HG03342 (cell line): ENCODE measurements at regions not wholly inside any gene's neighbourhood (a gene's known extent, or its start where the extent isn't known, plus 50 kb on each side); places are given as distances from the start of the nearest gene placed in this dataset.
A peak's percentile ranks its signal among the peaks of the same experiment; 100 is the strongest.
"Not testable (repeated sequence)": the region's sequence is repeated elsewhere in the genome, so short reads cannot be mapped to it uniquely, and the experiment has no call there.

Experiments used
- ATAC-seq: cut with Tn5 transposase; IDR thresholded peaks from one replicate; pipeline ENCODE4 v1.9.1; 2021; ENCODE audit warnings: mild to moderate bottlenecking, moderate library complexity; ENCODE audit not compliant: unreplicated experiment

GRCh38 chr6:94902974-94903628 lies 674.2 kb upstream of the MANEA start:
- no peak for ATAC-seq

GRCh38 chr6:94899191-94899590 lies 678.1 kb upstream of the MANEA start:
- no peak for ATAC-seq

- no peak for ATAC-seq
Measured at GRCh38 chr6:94894300-94894699, 683.0 kb upstream of the MANEA start.

- ATAC-seq = no peak
Measured at GRCh38 chr6:94893327-94893726, 684.0 kb upstream of the MANEA start.

- ATAC-seq = not testable (repeated sequence)
Measured at GRCh38 chr6:94873819-94874218, 703.5 kb upstream of the MANEA start.

- no peak for ATAC-seq
Measured at GRCh38 chr6:94862112-94862511, 715.2 kb upstream of the MANEA start.

GRCh38 chr6:94859924-94860323 lies 717.4 kb upstream of the MANEA start:
- ATAC-seq = no peak

- ATAC-seq = not testable (repeated sequence)
Measured at GRCh38 chr6:94856999-94857398, 720.3 kb upstream of the MANEA start.

- ATAC-seq = not testable (repeated sequence)
Measured at GRCh38 chr6:94851329-94851728, 726.0 kb upstream of the MANEA start.

GRCh38 chr6:94845742-94846141 lies 731.6 kb upstream of the MANEA start:
- ATAC-seq = no peak

- no peak for ATAC-seq
Measured at GRCh38 chr6:94835264-94835663, 742.1 kb upstream of the MANEA start.

- ATAC-seq = no peak
Measured at GRCh38 chr6:94813806-94814205, 763.5 kb upstream of the MANEA start.

- no peak for ATAC-seq
Measured at GRCh38 chr6:94801344-94801743, 776.0 kb upstream of the MANEA start.

GRCh38 chr6:94785514-94785913 lies 791.8 kb upstream of the MANEA start:
- no peak for ATAC-seq

- not testable (repeated sequence) for ATAC-seq
Measured at GRCh38 chr6:94785081-94785480, 792.3 kb upstream of the MANEA start.

- ATAC-seq = no peak
Measured at GRCh38 chr6:94769197-94769596, 808.1 kb upstream of the MANEA start.

GRCh38 chr6:94751641-94752329 lies 825.5 kb upstream of the MANEA start:
- peak; percentile 99 for ATAC-seq

GRCh38 chr6:94736236-94736635 lies 841.1 kb upstream of the MANEA start:
- ATAC-seq = no peak

- no peak for ATAC-seq
Measured at GRCh38 chr6:94735270-94735669, 842.1 kb upstream of the MANEA start.

- no peak for ATAC-seq
Measured at GRCh38 chr6:94734751-94735150, 842.6 kb upstream of the MANEA start.

GRCh38 chr6:94733066-94733465 lies 844.3 kb upstream of the MANEA start:
- ATAC-seq = no peak

- no peak for ATAC-seq
Measured at GRCh38 chr6:94727710-94728109, 849.6 kb upstream of the MANEA start.

- no peak for ATAC-seq
Measured at GRCh38 chr6:94721459-94721858, 855.9 kb upstream of the MANEA start.
